GM21737 (cell line): ENCODE measurements at regions not wholly inside any gene's neighbourhood (a gene's known extent, or its start where the extent isn't known, plus 50 kb on each side); places are given as distances from the start of the nearest gene placed in this dataset.

Experiments
- ATAC-seq: cut with Tn5 transposase; IDR thresholded peaks from one replicate; pipeline ENCODE4 v1.9.1; 2021; ENCODE audit warnings: mild to moderate bottlenecking, moderate library complexity; ENCODE audit not compliant: unreplicated experiment

DNA sequence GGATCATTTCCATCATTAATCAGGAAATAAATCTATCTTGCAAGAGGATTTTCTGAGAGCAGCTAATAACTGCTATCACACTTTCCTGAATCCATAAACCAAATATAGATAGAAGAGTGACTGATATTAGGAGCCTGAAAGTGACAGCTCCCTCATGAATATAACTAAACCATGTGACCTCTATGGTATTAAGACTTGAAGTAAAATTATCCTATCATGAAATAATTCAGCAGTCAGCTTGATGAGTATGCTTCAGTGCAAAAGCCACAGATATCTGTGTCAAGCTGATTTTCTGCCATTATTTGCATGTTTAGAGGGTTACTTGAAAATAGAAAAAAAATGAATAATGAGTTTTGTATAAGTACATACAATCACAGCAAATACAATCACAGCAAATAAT, 80.1 kb upstream of the PPP1R3A start:
- no peak for ATAC-seq

DNA sequence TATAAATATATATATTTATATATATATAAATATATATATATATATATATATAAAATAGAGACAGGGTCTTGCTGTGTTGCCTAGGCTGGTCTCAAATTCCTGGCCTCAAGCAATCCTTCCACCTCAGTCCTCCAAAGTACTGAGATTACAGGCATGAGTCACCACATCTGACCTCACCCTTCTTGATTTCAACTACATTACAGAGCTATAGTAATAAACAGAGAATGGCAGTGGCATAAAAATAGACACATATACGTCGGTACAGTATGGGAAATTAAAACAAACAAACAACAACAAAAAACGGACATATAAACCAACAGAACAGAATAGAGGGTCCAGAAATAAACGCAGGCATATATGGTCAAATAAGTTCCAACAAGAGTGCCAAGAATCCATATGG, 77.6 kb upstream of the PPP1R3A start:
- ATAC-seq = no peak

DNA sequence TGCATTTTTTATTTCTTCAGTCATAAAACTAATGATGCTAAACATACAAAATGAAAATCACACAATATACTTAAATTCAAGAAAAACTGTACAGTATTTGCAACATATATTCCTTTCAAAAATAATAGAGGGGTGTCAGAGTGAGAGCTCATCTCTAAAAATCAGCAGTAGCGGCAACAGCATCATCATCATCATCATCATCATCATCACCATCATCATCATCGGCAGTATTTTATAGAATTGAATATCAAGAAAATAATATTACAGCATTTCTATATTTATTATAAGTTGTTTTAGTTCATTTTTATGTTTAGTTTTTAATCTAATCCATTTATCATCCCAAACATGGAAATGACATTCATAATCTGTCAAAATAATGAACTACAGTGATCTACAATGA, 67.4 kb upstream of the PPP1R3A start:
- ATAC-seq = no peak

DNA sequence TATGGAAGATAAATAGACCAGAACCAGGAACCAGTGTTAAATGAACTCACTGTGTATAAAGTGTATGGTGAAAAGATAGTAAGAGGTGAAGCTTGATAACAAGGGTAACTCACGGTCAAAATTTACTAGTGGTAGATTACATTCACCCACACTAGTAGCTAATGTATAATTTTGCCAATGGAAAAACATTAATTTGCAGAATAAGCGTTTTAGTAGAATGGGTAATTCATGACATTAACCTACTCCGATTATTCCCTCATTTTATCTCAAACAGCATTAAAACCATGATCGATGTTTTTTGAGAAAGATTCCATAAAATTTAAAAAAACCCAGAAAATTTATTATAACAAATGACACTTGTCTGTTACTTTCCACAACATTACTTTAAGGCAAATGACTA, 57.7 kb upstream of the PPP1R3A start:
- ATAC-seq = no peak

DNA sequence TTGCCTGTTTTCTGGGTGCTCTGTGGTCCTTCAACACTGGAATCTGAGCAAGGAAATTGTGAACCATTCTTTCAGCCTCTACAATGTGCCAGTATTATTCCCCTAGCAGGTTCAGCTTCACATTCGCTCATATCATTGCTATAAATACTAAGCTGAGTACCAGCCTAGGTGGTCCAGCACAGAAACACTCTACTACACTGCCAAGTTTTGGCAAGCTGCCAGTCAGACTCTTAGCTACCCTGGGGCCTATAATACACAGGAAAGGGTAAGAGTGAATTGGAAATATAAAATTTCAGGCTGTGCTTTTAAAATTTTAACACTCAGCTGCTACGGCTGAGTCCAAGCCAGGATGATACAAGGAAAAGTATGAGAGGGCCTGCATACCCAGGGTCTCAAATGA, 49.9 kb upstream of the PPP1R3A start:
- ATAC-seq = no peak
